ENCODE measurements at regions not wholly inside any gene's neighbourhood (a gene's known extent, or its start where the extent isn't known, plus 50 kb on each side); places are given as distances from the start of the nearest gene placed in this dataset.

DNA sequence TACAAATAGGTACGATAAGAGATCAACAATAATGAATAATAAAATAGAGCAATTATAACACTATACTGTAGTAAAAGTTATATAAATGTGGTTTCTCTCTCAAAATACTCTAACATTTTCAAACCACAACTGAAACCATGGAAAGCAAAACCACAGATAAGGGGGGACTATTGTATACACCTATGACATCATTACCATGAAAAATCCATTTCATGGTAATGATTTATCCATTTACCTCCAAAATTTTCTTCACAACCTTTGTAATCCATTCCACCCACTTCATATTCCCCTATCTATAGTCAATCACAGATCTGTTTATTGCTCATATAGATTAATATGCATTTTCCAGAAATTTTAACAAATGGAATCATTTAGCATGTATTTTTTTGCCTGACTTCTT, 163.9 kb upstream of the G2E3 start:
- TF ChIP-seq CTCF (IDR thresholded peaks at IDR 0.05) (no peak), POLR2AphosphoS5 (IDR thresholded peaks at IDR 0.05; ENCODE audit: low read depth, low read length) (no peak)

Measured in SK-N-SH (cell line).